Parathyroid adenoma (tissue), 2 donors: ENCODE measurements at regions not wholly inside any gene's neighbourhood (a gene's known extent, or its start where the extent isn't known, plus 50 kb on each side); places are given as distances from the start of the nearest gene placed in this dataset.
A peak's percentile ranks its signal among the peaks of the same experiment; 100 is the strongest.

Source experiments
- H2AFZ ChIP-seq: fragments of 300-600 bp; sonication (generic); one replicate; pipeline ENCODE4 v1.7.0; 2017; ENCODE audit warnings: antibody characterized with exemption, mild to moderate bottlenecking
- H3K27ac ChIP-seq: fragments of 300-600 bp; sonication (generic); one replicate; pipeline ENCODE4 v1.7.0; 2017
- H3K27me3 ChIP-seq: fragments of 300-600 bp; sonication (generic); one replicate; pipeline ENCODE4 v1.7.0; 2017; ENCODE audit warnings: low read length; ENCODE audit not compliant: control insufficient read depth, insufficient read depth
- H3K36me3 ChIP-seq: fragments of 300-600 bp; sonication (generic); one replicate; pipeline ENCODE4 v1.7.0; 2017; ENCODE audit warnings: low read length; ENCODE audit not compliant: control insufficient read depth, insufficient read depth
- H3K4me1 ChIP-seq: fragments of 300-600 bp; sonication (generic); one replicate; pipeline ENCODE4 v1.7.0; 2017; ENCODE audit warnings: control low read depth
- H3K4me2 ChIP-seq: fragments of 300-600 bp; sonication (generic); one replicate; pipeline ENCODE4 v1.7.0; 2017; ENCODE audit warnings: low read length
- H3K4me3 ChIP-seq: fragments of 300-600 bp; sonication (generic); one replicate; pipeline ENCODE4 v1.7.0; 2017; ENCODE audit warnings: low read depth, low read length
- H3K79me2 ChIP-seq: fragments of 300-600 bp; sonication (generic); one replicate; pipeline ENCODE4 v1.7.0; 2017; ENCODE audit warnings: control low read depth
- H3K9ac ChIP-seq: fragments of 300-600 bp; sonication (generic); one replicate; pipeline ENCODE4 v1.7.0; 2017; ENCODE audit warnings: mild to moderate bottlenecking
- H3K9me3 ChIP-seq: fragments of 300-600 bp; sonication (generic); one replicate; pipeline ENCODE4 v1.7.0; 2017; ENCODE audit warnings: low read length; ENCODE audit not compliant: control insufficient read depth
- CTCF ChIP-seq: fragments of 300-600 bp; sonication (generic); IDR thresholded peaks from one replicate; pipeline ENCODE4 v1.7.0; 2017; ENCODE audit warnings: antibody characterized with exemption, mild to moderate bottlenecking
- donor health status: primary hyperparathyroidism.

GRCh38 chr15:48049736-48050135 is 71.1 kb upstream of the SLC24A5 start:
- Histone ChIP-seq H3K4me2 (no peak overlapping the region), H3K36me3 (no peaks in the 10 kb centered on the region), H3K4me3 (no peak overlapping the region), H3K4me1 (no peaks in the 10 kb centered on the region), H2AFZ (no peak overlapping the region), H3K79me2 (no peaks in the 10 kb centered on the region), H3K27me3 (no peaks in the 10 kb centered on the region), H3K9me3 (no peaks in the 10 kb centered on the region), H3K27ac (no peak overlapping the region), H3K9ac (no peak overlapping the region)
- TF ChIP-seq CTCF = no peak

- Histone ChIP-seq H3K9me3 (no peaks in the 10 kb centered on the region), H3K9ac (no peak overlapping the region), H3K27me3 (no peaks in the 10 kb centered on the region), H2AFZ (no peak overlapping the region), H3K79me2 (no peaks in the 10 kb centered on the region), H3K4me3 (no peak overlapping the region), H3K4me1 (no peaks in the 10 kb centered on the region), H3K4me2 (no peak overlapping the region), H3K36me3 (no peaks in the 10 kb centered on the region), H3K27ac (no peak overlapping the region)
- TF ChIP-seq CTCF = no peak
Observed at GRCh38 chr15:48052946-48053345, 67.8 kb upstream of the SLC24A5 start.

- Histone ChIP-seq H3K79me2 (no peaks in the 10 kb centered on the region), H3K4me3 (no peak overlapping the region), H3K9ac (no peak overlapping the region), H3K4me2 (no peak overlapping the region), H3K27me3 (no peaks in the 10 kb centered on the region), H2AFZ (no peak overlapping the region), H3K9me3 (no peaks in the 10 kb centered on the region), H3K36me3 (no peaks in the 10 kb centered on the region), H3K27ac (no peak overlapping the region), H3K4me1 (no peaks in the 10 kb centered on the region)
- TF ChIP-seq CTCF = no peak
Observed at GRCh38 chr15:48058371-48058770, 62.4 kb upstream of the SLC24A5 start.

- H3K4me3 ChIP-seq = no peak overlapping the region
- peak overlapping the region; percentile 28 for H2AFZ ChIP-seq
- H3K9me3 ChIP-seq = no peaks in the 10 kb centered on the region
- no peaks in the 10 kb centered on the region for H3K36me3 ChIP-seq
- no peaks in the 10 kb centered on the region for H3K4me1 ChIP-seq
- no peaks in the 10 kb centered on the region for H3K79me2 ChIP-seq
- no peaks in the 10 kb centered on the region for H3K27me3 ChIP-seq
- peak overlapping the region; percentile 19 for H3K4me2 ChIP-seq
- TF ChIP-seq CTCF = no peak
- H3K9ac ChIP-seq = no peak overlapping the region
- no peak overlapping the region for H3K27ac ChIP-seq
Observed at GRCh38 chr15:48059791-48060190, 61.0 kb upstream of the SLC24A5 start.

- no peaks in the 10 kb centered on the region for H3K79me2 ChIP-seq
- H3K27me3 ChIP-seq = no peaks in the 10 kb centered on the region
- H3K4me3 ChIP-seq = no peak overlapping the region
- H3K36me3 ChIP-seq = no peaks in the 10 kb centered on the region
- TF ChIP-seq CTCF = no peak
- H3K9me3 ChIP-seq = no peaks in the 10 kb centered on the region
- no peak overlapping the region for H3K9ac ChIP-seq
- H3K4me2 ChIP-seq = no peak overlapping the region
- H2AFZ ChIP-seq = no peak overlapping the region
- no peaks in the 10 kb centered on the region for H3K4me1 ChIP-seq
- H3K27ac ChIP-seq = no peak overlapping the region
Observed at GRCh38 chr15:48060396-48060795, 60.4 kb upstream of the SLC24A5 start.
